ENCODE measurements at regions not wholly inside any gene's neighbourhood (a gene's known extent, or its start where the extent isn't known, plus 50 kb on each side); places are given as distances from the start of the nearest gene placed in this dataset.

DNA sequence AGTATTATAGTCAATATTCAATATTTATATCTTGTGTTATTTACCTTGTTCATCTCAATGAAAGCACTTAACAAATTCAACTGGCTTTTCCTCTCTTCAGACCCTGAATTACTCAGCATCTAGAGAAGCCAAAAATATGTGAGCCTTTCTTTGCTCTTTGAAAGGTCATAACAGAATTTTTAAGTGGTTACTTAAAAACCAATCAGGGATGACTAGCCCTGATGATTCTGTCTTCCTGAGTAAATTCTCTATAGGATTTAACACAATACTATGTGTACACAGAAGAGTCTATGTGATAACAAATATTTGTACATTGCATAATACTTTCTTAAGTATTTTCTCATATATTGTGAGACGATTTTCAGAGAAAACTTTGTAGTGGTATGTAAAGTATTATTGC lies 546.3 kb downstream of the MAT2B start:
- ATAC-seq (no peak), DNase-seq (no peak)
- no peaks in the 10 kb centered on the region for H3K36me3 ChIP-seq
- no peak overlapping the region for H3K27ac ChIP-seq
- H3K27me3 ChIP-seq, result no peaks in the 10 kb centered on the region
- H3K4me1 ChIP-seq, result no peaks in the 10 kb centered on the region
- no peak overlapping the region for H3K4me3 ChIP-seq
- TF ChIP-seq, protein P1, sequence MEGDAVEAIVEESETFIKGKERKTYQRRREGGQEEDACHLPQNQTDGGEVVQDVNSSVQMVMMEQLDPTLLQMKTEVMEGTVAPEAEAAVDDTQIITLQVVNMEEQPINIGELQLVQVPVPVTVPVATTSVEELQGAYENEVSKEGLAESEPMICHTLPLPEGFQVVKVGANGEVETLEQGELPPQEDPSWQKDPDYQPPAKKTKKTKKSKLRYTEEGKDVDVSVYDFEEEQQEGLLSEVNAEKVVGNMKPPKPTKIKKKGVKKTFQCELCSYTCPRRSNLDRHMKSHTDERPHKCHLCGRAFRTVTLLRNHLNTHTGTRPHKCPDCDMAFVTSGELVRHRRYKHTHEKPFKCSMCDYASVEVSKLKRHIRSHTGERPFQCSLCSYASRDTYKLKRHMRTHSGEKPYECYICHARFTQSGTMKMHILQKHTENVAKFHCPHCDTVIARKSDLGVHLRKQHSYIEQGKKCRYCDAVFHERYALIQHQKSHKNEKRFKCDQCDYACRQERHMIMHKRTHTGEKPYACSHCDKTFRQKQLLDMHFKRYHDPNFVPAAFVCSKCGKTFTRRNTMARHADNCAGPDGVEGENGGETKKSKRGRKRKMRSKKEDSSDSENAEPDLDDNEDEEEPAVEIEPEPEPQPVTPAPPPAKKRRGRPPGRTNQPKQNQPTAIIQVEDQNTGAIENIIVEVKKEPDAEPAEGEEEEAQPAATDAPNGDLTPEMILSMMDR (IDR thresholded peaks at IDR 0.05 in 4 of 5, conservative IDR thresholded peaks at IDR 0.05 in 1 of 5), result no peak
- TF ChIP-seq POLR2A (IDR thresholded peaks at IDR 0.05), result no peak
- in situ Hi-C loops (cut with MboI; ENCODE audit: low sequenced_read_pairs in 4 of 4), result no loop called here
- intact Hi-C loops (cut with DNase I; ENCODE audit: low total_unique reads), result no loop called here
- no peaks in the 10 kb centered on the region for H3K9me3 ChIP-seq

DNA sequence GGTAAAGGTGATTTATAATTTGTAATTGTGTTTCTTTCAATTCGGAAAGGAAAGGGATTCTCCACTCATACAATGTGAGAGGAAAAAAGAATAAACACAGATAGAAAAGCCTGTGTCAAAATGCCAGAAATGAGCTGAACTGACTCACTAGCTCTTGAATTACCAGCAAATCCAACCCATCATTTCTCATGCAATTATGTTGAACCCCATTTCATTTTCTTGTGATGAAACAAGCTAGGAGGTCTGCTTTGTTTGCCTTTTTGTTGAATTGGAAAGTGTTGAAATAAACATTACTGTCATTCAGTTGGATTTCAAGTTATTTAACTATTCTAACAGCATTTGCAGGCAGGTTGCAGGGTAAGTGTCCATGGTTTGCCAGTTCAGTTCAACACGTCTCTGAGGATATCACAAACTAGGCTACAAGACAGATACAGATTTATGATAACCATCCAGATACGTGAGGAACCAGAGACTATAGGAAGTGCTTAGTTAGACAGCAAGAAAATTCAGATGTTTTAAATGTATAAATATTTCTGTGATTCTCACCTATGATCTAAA lies 547.2 kb downstream of the MAT2B start:
- Histone ChIP-seq H3K4me3 (no peak overlapping the region), H3K27ac (no peak overlapping the region), H3K9me3 (no peaks in the 10 kb centered on the region), H3K36me3 (no peaks in the 10 kb centered on the region), H3K4me1 (no peaks in the 10 kb centered on the region), H3K27me3 (no peaks in the 10 kb centered on the region)
- DNase-seq (no peak), ATAC-seq (no peak)
- in situ Hi-C loops (cut with MboI; ENCODE audit: low sequenced_read_pairs in 4 of 4) (no loop called here), intact Hi-C loops (cut with DNase I; ENCODE audit: low total_unique reads) (no loop called here)
- TF ChIP-seq POLR2A (IDR thresholded peaks at IDR 0.05), result no peak
- TF ChIP-seq, protein P1 (IDR thresholded peaks at IDR 0.05 in 4 of 5, conservative IDR thresholded peaks at IDR 0.05 in 1 of 5), result no peak

- H3K27ac ChIP-seq, result no peak overlapping the region
- H3K4me3 ChIP-seq, result no peak overlapping the region
- in situ Hi-C loops (cut with MboI; ENCODE audit: low sequenced_read_pairs in 4 of 4) (no loop called here), intact Hi-C loops (cut with DNase I; ENCODE audit: low total_unique reads) (no loop called here)
- no peaks in the 10 kb centered on the region for H3K36me3 ChIP-seq
- H3K9me3 ChIP-seq, result no peaks in the 10 kb centered on the region
- no peaks in the 10 kb centered on the region for H3K27me3 ChIP-seq
- no peak for DNase-seq
- no peak for TF ChIP-seq POLR2A (IDR thresholded peaks at IDR 0.05)
- TF ChIP-seq, protein P1 (IDR thresholded peaks at IDR 0.05 in 4 of 5, conservative IDR thresholded peaks at IDR 0.05 in 1 of 5), result no peak
- ATAC-seq, result no peak
- no peaks in the 10 kb centered on the region for H3K4me1 ChIP-seq
These were observed 547.7 kb downstream of the MAT2B start for GRCh38 chr5:164053123-164053522.

DNA sequence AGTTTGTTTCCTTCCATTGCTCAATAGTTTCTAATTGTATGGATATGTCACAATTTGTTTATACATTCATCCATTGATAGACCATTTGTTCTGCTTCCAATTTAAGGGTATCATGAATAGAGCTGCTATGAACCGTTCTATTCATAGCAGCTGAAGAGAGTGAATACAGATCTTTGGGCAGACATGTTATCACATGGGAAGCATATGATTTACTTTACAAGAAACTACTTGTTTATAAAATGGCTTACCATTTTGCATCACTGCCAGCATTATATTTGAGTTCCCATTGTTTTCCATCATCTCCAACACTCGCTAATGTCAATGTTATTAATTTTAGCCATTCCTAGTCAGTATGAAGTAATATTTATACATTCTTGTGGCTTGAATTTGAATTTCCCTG lies 549.0 kb downstream of the MAT2B start:
- intact Hi-C loops (cut with DNase I; ENCODE audit: low total_unique reads), result no loop called here
- ATAC-seq, result no peak
- Histone ChIP-seq H3K4me1 (no peaks in the 10 kb centered on the region), H3K27ac (no peak overlapping the region), H3K36me3 (no peaks in the 10 kb centered on the region), H3K4me3 (no peak overlapping the region), H3K27me3 (no peaks in the 10 kb centered on the region), H3K9me3 (no peaks in the 10 kb centered on the region)
- no peak for DNase-seq
- in situ Hi-C loops (cut with MboI; ENCODE audit: low sequenced_read_pairs in 4 of 4), result no loop called here
- TF ChIP-seq, protein P1 (IDR thresholded peaks at IDR 0.05 in 4 of 5, conservative IDR thresholded peaks at IDR 0.05 in 1 of 5), result no peak
- no peak for TF ChIP-seq POLR2A (IDR thresholded peaks at IDR 0.05)

DNA sequence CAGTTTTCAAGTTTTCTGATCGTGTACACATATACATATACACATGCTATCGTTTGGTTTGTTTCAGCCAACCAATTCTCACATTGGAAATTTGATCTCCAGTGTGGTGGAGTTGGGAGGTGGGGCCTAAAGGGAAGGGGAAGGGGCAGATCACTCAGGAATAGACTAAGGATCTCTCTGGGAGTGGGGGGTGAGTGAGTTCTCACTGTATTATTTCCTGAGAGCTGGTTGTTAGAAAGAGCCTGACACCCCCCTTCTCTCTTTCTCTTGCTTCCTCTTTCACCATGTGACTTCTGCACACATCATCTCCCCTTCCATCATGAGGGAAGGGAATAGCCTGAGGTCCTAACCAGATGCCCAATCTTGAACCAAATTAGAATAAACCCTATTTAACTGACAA lies 551.7 kb downstream of the MAT2B start:
- no peaks in the 10 kb centered on the region for H3K4me1 ChIP-seq
- no peaks in the 10 kb centered on the region for H3K9me3 ChIP-seq
- no peaks in the 10 kb centered on the region for H3K36me3 ChIP-seq
- no peak overlapping the region for H3K27ac ChIP-seq
- no peaks in the 10 kb centered on the region for H3K27me3 ChIP-seq
- intact Hi-C loops (cut with DNase I; ENCODE audit: low total_unique reads), result no loop called here
- H3K4me3 ChIP-seq, result no peak overlapping the region
- TF ChIP-seq POLR2A (IDR thresholded peaks at IDR 0.05), result no peak
- TF ChIP-seq, protein P1 (IDR thresholded peaks at IDR 0.05 in 4 of 5, conservative IDR thresholded peaks at IDR 0.05 in 1 of 5), result no peak
- DNase-seq (no peak), ATAC-seq (no peak)
- in situ Hi-C loops (cut with MboI; ENCODE audit: low sequenced_read_pairs in 4 of 4), result no loop called here

All from gastrocnemius medialis (tissue), 4 donors.